HG03095 (cell line): ENCODE measurements at regions not wholly inside any gene's neighbourhood (a gene's known extent, or its start where the extent isn't known, plus 50 kb on each side); places are given as distances from the start of the nearest gene placed in this dataset.
"Not testable (repeated sequence)": the region's sequence is repeated elsewhere in the genome, so short reads cannot be mapped to it uniquely, and the experiment has no call there.

Source experiments
- ATAC-seq: cut with Tn5 transposase; IDR thresholded peaks from one replicate; pipeline ENCODE4 v1.9.1; 2021; ENCODE audit warnings: moderate library complexity; ENCODE audit not compliant: unreplicated experiment

DNA sequence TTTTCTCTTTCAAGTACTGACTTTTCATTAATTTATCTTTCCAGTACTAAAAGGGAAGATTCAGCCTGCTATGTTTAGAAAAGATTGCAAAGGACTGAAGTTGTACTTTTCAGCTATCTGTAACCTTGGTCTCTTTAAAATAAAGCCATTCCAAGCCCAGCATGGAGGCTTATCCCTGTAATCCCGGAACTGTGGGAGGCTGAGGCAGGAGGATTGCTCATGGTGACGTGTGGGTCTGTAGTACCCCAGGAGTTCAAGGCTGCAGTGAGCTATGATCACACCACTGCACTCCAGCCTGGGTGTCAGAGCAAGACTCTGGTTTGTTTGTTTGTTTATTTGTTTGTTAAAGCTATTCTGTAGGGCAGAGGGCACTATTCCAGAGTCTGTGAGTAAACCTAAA, 50.6 kb upstream of the TMEM170B start:
- ATAC-seq, result no peak

GRCh38 chr6:11486486-11486885, 51.1 kb upstream of the TMEM170B start:
- ATAC-seq, result no peak

DNA sequence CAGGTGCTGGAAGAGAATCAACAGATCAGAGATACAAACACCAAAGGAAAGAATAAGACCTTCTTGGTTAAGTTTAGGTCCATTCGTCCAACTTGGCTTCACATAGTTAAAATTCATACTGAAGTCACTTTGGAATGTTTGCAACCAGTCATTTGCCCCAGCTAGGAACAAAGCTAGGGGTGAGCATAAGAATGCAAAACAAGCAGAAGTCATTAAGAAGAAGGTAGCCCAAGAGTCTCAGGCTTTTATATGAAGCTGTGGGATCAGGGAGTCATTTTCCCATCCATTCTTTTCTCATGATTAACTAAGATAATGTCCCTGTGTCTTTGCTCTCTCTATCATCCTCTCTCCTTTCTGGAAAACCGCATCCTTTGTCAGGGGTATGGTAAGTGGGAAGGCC, 51.5 kb upstream of the TMEM170B start:
- no peak for ATAC-seq

- no peak for ATAC-seq
Observed at GRCh38 chr6:11485271-11485670, 52.3 kb upstream of the TMEM170B start.

GRCh38 chr6:11484441-11484840, 53.1 kb upstream of the TMEM170B start:
- no peak for ATAC-seq

DNA sequence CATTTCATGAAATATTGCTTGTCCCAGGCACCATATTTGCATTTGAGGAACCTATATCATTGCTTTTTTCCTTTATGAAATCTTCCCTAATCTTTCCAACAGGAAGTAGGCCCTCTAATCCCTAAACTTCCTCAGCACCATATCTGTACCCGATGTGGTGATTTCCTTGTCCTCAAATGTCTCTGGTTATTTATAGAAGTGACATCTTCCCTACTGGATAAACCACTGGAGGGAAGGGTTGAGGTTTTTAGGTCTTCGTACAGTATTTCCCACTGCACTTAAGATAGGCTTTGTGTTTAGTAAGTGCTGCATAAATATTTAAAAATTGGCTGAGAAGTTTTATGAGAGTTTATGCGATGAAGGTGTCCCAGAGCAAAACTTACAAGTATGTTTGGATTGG, 54.9 kb upstream of the TMEM170B start:
- no peak for ATAC-seq

GRCh38 chr6:11480541-11480940, 57.0 kb upstream of the TMEM170B start:
- no peak for ATAC-seq

- ATAC-seq, result no peak
Observed at GRCh38 chr6:11479296-11479695, 58.3 kb upstream of the TMEM170B start.

GRCh38 chr6:11478586-11478985, 59.0 kb upstream of the TMEM170B start:
- ATAC-seq, result no peak

DNA sequence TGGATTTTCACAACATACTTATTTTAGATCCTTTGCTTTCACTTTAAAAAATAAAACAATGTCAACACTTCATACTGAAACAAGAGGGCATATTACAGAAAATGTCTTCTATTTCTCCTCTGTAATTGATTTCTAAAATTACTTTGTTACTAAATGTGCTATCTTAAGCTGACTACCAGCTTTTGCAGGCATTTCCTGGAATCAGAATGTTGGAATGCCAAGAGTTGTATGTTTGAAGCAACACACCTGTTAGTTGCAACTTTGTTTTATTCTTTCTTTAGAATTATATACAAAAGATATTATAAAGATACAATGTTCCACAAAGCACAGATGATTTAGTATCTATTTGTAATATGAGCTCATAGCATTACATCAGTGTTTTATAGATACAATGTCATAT, 62.5 kb upstream of the TMEM170B start:
- ATAC-seq, result no peak

GRCh38 chr6:11473008-11473740, 64.4 kb upstream of the TMEM170B start:
- ATAC-seq, result no peak

GRCh38 chr6:11471261-11471660, 66.3 kb upstream of the TMEM170B start:
- no peak for ATAC-seq

DNA sequence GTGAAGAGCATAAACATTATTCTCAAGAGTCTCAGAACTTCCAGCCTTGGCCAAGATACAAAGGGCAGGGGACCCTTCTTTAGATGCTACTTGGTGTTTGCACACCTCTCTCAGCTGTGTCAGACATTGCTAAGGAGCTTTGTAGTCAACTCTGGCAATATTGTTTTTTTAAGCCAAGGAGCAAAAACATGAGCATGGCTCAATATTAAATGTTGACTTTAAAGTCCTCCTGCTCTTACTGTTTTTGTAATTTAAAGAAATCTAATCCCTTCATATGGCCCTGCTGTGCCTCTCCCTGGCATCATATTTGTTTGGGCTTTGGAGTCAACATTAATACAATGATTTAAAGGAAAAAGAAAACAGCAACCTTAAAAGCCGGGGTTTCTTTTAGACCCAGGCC, 67.9 kb upstream of the TMEM170B start:
- ATAC-seq, result no peak

DNA sequence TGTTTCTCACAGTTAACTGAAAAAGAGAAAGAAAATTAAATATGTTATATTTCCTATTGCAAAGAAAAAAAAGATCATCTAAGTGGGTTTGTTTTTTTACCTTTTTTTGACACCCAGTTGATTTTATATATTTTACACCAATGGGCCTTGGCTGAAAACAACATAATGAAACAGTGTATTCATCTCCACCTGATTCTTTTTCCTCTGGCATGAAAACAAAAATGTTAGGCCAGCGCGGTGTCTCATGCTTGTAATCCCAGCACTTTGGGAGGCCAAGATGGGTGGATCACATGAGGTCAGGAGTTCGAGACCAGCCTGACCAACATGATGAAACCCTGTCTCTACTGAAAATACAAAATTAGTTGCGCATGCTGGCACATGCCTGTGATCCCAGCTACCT, 69.3 kb upstream of the TMEM170B start:
- ATAC-seq, result not testable (repeated sequence)

DNA sequence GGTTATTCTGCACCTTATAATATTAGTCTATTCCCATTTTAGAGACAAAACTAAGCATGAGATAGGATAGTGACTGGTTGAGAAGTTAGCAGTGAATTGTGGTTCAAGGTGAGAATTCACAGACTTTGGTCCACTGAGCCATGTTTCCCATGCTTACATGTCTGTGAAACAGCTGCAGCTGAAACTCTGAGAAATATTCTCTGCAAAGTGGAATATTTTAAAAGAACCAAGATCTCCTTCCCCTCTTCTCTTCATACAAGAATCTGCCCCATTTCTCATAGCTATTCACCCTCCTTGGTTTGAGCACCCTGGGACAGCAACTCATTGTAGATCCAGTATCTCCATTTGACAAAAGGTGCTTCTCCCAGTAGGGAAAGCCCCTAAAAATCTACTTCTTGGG, 70.2 kb upstream of the TMEM170B start:
- ATAC-seq, result peak; percentile 54

DNA sequence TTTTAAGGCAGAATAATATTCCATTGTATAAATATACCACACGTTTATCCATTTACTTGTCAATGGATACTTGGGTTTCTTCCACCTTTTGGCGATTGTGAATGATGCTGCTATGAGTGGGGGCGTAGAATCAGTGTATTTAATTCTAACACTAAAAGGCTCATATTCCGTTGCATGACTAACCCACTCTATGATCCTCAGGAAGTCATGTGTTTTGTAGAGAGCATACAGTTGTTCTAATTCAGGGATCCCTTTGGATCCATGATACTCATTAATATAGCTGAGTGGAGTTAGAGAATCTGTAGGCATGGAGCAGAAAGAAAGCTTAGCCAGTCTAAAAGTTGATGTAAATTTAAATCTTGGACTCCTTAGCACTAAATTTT, 74.2 kb upstream of the TMEM170B start:
- ATAC-seq, result no peak

GRCh38 chr6:11462742-11463397, 74.7 kb upstream of the TMEM170B start:
- ATAC-seq, result no peak

GRCh38 chr6:11460837-11461661, 76.5 kb upstream of the TMEM170B start:
- ATAC-seq, result peak; percentile 70

GRCh38 chr6:11460001-11460668, 77.4 kb upstream of the TMEM170B start:
- ATAC-seq, result no peak

GRCh38 chr6:11459079-11459610, 78.4 kb upstream of the TMEM170B start:
- ATAC-seq, result peak; percentile 57

DNA sequence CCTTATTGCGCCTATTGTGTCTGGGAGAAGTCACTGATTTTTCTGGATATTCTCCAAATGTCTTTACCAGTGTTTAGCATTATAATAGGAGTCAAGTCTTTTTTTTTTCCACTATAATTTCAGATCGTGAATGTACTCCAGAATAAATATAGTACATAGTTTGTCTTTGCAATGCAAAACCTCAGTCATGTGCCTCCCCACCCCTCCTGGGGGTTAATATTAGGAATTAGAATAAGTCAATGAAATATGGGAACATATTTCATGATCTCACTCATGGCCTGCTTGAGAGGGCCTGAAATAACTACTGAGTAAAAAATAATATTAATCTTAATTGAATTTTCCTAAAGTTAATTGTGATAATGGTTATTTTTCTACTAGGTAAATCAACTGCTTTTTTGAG, 79.0 kb upstream of the TMEM170B start:
- ATAC-seq, result no peak
